ENCODE measurements at regions not wholly inside any gene's neighbourhood (a gene's known extent, or its start where the extent isn't known, plus 50 kb on each side); places are given as distances from the start of the nearest gene placed in this dataset.

DNA sequence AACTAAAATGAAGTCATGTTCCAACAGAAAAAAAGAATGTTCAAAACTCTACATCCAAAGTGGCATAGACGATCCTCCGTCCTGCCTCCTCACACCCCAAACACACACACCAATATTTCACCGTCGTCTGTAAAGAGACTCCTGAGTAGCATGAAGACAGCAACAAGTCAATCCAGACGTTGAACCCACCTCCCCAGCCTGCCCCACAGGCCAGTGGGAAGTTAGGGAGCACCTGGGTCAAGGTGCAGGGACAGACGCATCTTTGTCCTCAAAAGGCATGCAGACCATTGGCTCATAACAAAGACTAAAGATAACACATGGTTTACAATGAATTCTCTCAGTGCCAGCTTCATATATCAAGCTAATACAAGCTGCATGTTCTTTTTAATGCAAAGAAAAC is 396.5 kb downstream of the TCERG1L start:
- TF ChIP-seq REST (IDR thresholded peaks at IDR 0.05; ENCODE audit: unreplicated experiment) (no peak), CTCF (conservative IDR thresholded peaks at IDR 0.05; ENCODE audit: low read depth in 2 of 2) (no peak), EZH2 (IDR thresholded peaks at IDR 0.05; ENCODE audit: low read depth, unreplicated experiment) (no peak), POLR2AphosphoS5 (IDR thresholded peaks at IDR 0.05; ENCODE audit: low read depth) (no peak), NANOG (IDR thresholded peaks at IDR 0.05; ENCODE audit: borderline replicate concordance) (no peak), EZH2phosphoT487 (IDR thresholded peaks at IDR 0.05; ENCODE audit: unreplicated experiment) (no peak), STAT1 (IDR thresholded peaks at IDR 0.05; ENCODE audit: unreplicated experiment) (no peak), CREB1 (CRISPR knock-in tag; IDR thresholded peaks at IDR 0.05; ENCODE audit: low read depth) (no peak), JUNB (IDR thresholded peaks at IDR 0.05; ENCODE audit: unreplicated experiment) (no peak), ZNF114 (CRISPR knock-in tag; IDR thresholded peaks at IDR 0.05) (no peak), ZNF331 (CRISPR knock-in tag; IDR thresholded peaks at IDR 0.05; ENCODE audit: low read depth) (no peak)
- TF ChIP-seq, protein P1, sequence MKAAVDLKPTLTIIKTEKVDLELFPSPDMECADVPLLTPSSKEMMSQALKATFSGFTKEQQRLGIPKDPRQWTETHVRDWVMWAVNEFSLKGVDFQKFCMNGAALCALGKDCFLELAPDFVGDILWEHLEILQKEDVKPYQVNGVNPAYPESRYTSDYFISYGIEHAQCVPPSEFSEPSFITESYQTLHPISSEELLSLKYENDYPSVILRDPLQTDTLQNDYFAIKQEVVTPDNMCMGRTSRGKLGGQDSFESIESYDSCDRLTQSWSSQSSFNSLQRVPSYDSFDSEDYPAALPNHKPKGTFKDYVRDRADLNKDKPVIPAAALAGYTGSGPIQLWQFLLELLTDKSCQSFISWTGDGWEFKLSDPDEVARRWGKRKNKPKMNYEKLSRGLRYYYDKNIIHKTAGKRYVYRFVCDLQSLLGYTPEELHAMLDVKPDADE (IDR thresholded peaks at IDR 0.05): no peak
- TF ChIP-seq, protein P2, sequence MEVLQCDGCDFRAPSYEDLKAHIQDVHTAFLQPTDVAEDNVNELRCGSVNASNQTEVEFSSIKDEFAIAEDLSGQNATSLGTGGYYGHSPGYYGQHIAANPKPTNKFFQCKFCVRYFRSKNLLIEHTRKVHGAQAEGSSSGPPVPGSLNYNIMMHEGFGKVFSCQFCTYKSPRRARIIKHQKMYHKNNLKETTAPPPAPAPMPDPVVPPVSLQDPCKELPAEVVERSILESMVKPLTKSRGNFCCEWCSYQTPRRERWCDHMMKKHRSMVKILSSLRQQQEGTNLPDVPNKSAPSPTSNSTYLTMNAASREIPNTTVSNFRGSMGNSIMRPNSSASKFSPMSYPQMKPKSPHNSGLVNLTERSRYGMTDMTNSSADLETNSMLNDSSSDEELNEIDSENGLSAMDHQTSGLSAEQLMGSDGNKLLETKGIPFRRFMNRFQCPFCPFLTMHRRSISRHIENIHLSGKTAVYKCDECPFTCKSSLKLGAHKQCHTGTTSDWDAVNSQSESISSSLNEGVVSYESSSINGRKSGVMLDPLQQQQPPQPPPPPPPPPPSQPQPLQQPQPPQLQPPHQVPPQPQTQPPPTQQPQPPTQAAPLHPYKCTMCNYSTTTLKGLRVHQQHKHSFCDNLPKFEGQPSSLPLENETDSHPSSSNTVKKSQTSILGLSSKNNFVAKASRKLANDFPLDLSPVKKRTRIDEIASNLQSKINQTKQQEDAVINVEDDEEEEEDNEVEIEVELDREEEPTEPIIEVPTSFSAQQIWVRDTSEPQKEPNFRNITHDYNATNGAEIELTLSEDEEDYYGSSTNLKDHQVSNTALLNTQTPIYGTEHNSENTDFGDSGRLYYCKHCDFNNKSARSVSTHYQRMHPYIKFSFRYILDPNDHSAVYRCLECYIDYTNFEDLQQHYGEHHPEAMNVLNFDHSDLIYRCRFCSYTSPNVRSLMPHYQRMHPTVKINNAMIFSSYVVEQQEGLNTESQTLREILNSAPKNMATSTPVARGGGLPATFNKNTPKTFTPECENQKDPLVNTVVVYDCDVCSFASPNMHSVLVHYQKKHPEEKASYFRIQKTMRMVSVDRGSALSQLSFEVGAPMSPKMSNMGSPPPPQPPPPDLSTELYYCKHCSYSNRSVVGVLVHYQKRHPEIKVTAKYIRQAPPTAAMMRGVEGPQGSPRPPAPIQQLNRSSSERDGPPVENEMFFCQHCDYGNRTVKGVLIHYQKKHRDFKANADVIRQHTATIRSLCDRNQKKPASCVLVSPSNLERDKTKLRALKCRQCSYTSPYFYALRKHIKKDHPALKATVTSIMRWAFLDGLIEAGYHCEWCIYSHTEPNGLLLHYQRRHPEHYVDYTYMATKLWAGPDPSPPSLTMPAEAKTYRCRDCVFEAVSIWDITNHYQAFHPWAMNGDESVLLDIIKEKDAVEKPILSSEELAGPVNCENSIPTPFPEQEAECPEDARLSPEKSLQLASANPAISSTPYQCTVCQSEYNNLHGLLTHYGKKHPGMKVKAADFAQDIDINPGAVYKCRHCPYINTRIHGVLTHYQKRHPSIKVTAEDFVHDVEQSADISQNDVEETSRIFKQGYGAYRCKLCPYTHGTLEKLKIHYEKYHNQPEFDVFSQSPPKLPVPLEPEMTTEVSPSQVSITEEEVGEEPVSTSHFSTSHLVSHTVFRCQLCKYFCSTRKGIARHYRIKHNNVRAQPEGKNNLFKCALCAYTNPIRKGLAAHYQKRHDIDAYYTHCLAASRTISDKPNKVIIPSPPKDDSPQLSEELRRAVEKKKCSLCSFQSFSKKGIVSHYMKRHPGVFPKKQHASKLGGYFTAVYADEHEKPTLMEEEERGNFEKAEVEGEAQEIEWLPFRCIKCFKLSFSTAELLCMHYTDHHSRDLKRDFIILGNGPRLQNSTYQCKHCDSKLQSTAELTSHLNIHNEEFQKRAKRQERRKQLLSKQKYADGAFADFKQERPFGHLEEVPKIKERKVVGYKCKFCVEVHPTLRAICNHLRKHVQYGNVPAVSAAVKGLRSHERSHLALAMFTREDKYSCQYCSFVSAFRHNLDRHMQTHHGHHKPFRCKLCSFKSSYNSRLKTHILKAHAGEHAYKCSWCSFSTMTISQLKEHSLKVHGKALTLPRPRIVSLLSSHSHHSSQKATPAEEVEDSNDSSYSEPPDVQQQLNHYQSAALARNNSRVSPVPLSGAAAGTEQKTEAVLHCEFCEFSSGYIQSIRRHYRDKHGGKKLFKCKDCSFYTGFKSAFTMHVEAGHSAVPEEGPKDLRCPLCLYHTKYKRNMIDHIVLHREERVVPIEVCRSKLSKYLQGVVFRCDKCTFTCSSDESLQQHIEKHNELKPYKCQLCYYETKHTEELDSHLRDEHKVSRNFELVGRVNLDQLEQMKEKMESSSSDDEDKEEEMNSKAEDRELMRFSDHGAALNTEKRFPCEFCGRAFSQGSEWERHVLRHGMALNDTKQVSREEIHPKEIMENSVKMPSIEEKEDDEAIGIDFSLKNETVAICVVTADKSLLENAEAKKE (CRISPR knock-in tag; IDR thresholded peaks at IDR 0.05): no peak
- Mint-ChIP-seq H3K4me3 (no peak overlapping the region), H3K27me3 (ENCODE audit: insufficient read depth, low read depth, poor library complexity) (peaks cover 8% of the 10 kb centered on the region), H3K9me3 (peaks cover 77% of the 10 kb centered on the region), H3K4me1 (no peaks in the 10 kb centered on the region), H3K27ac (no peak overlapping the region), H3K36me3 (ENCODE audit: low read depth) (peaks cover 16% of the 10 kb centered on the region)
- Histone ChIP-seq H3K4me2 (no peak overlapping the region), H3K27me3 (ENCODE audit: insufficient read depth) (no peaks in the 10 kb centered on the region), H3K4me1 (ENCODE audit: insufficient read depth) (no peaks in the 10 kb centered on the region), H3K36me3 (ENCODE audit: insufficient read depth) (no peaks in the 10 kb centered on the region; the same call in 1 of the 2 replicates), H3K4me3 (no peak overlapping the region), H2AFZ (no peak overlapping the region), H3K79me2 (replicated peaks; ENCODE audit: insufficient read depth) (no peaks in the 10 kb centered on the region), H3K27ac (ENCODE audit: low read depth) (no peak overlapping the region), H4K20me1 (replicated peaks; ENCODE audit: insufficient read depth) (no peaks in the 10 kb centered on the region), H3K9me2 (ENCODE audit: insufficient read depth) (no peaks in the 10 kb centered on the region), H3F3A (replicated peaks; ENCODE audit: low read depth) (no peaks in the 10 kb centered on the region)
- no peak for ATAC-seq
- DNase-seq (ENCODE audit: low spot score): no peak

All from GM23338 (cell line).